Endodermal cell (in vitro differentiated cells): ENCODE measurements at regions not wholly inside any gene's neighbourhood (a gene's known extent, or its start where the extent isn't known, plus 50 kb on each side); places are given as distances from the start of the nearest gene placed in this dataset.
A peak's percentile ranks its signal among the peaks of the same experiment; 100 is the strongest.

Experiments used
- DNase-seq: peaks from one replicate; pipeline ENCODE4 v3.0.0-alpha.2; 2017
- H3K27ac ChIP-seq: 2 replicates; pipeline ENCODE4 v1.5.1; 2013; ENCODE audit warnings: mild to moderate bottlenecking, low read depth, low read length, moderate library complexity
- H3K27me3 ChIP-seq: 2 replicates; pipeline ENCODE4 v1.6.1; 2013; ENCODE audit warnings: mild to moderate bottlenecking, low read length, moderate library complexity; ENCODE audit not compliant: insufficient read depth, control insufficient read depth, poor library complexity, severe bottlenecking
- H3K36me3 ChIP-seq: 2 replicates; pipeline ENCODE4 v1.7.0; 2013; ENCODE audit warnings: mild to moderate bottlenecking, low read length, moderate library complexity; ENCODE audit not compliant: control insufficient read depth, insufficient read depth
- H3K4me1 ChIP-seq: one replicate; pipeline ENCODE4 v1.7.0; 2013; ENCODE audit warnings: low read length; ENCODE audit not compliant: control insufficient read depth, insufficient read depth
- H3K4me3 ChIP-seq: 2 replicates; pipeline ENCODE4 v1.5.1; 2013; ENCODE audit warnings: mild to moderate bottlenecking, low read length, moderate library complexity
- H3K9ac ChIP-seq: 2 replicates; pipeline ENCODE4 v1.6.1; 2013; ENCODE audit warnings: mild to moderate bottlenecking, low read length, moderate library complexity; ENCODE audit not compliant: poor library complexity, severe bottlenecking; ENCODE audit errors: extremely low read depth
- H3K9me3 ChIP-seq: 2 replicates; pipeline ENCODE4 v1.6.1; 2013; ENCODE audit warnings: mild to moderate bottlenecking, low read length, moderate library complexity; ENCODE audit not compliant: control insufficient read depth
- H3K27ac Mint-ChIP-seq: 2 replicates; pipeline ENCODE4 v1.8.0; 2020; ENCODE audit warnings: mixed read lengths
- H3K27me3 Mint-ChIP-seq: 2 replicates; pipeline ENCODE4 v1.8.0; 2021; ENCODE audit warnings: mild to moderate bottlenecking, mixed read lengths; ENCODE audit not compliant: insufficient read depth
- H3K36me3 Mint-ChIP-seq: 2 replicates; pipeline ENCODE4 v1.8.0; 2020; ENCODE audit warnings: low read depth, mixed read lengths
- H3K4me1 Mint-ChIP-seq: 2 replicates; pipeline ENCODE4 v1.8.0; 2020; ENCODE audit warnings: mixed read lengths
- H3K4me3 Mint-ChIP-seq: 2 replicates; pipeline ENCODE4 v1.8.0; 2020; ENCODE audit warnings: mild to moderate bottlenecking, moderate library complexity, mixed read lengths
- H3K9me3 Mint-ChIP-seq: 2 replicates; pipeline ENCODE4 v1.8.0; 2020; ENCODE audit warnings: mild to moderate bottlenecking, mixed read lengths
- WGBS, 2 experiments: methylation state at CpG; one replicate each; pipeline versions ENCODE4 v1.1.5 to v1.1.7; 2013; ENCODE audit warnings: missing lambda C conversion rate in 2 of 2, mixed read lengths in 1 of 2; ENCODE audit not compliant: insufficient coverage in 1 of 2, insufficient read length in 1 of 2; 5-methylcytosine and 5-hydroxymethylcytosine counted together
- TF ChIP-seq, protein P1 (sequence below): fragments of 200-600 bp; sonication (generic); conservative IDR thresholded peaks from 2 replicates; pipeline ENCODE4 v1.5.0; 2021; ENCODE audit warnings: antibody characterized with exemption, mild to moderate bottlenecking

DNA sequence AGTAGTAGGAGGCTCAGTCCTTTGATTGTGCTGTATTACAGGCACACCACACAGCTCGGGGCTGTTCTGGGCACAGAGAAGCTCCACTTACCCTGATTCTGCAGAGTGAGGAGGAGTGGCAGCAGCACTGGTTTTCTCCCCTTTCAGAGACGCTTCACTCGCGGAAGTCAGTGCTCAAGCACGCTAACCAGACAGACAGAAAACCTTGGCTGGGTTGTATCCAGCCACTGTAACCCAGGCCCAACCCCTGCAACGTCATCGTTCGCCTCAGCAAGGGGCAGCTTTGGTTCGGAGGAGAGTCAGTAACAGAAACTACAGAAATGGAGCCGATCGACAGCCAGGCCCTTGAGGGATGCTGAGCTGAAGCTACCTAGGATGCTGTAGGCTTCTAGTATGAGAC is 171.0 kb downstream of the SLC16A9 start:
- Mint-ChIP-seq H3K27ac (no peak overlapping the region), H3K36me3 (no peaks in the 10 kb centered on the region), H3K27me3 (no peaks in the 10 kb centered on the region), H3K4me3 (no peak overlapping the region), H3K4me1 (no peaks in the 10 kb centered on the region), H3K9me3 (peaks cover 2% of the 10 kb centered on the region)
- TF ChIP-seq, protein P1, sequence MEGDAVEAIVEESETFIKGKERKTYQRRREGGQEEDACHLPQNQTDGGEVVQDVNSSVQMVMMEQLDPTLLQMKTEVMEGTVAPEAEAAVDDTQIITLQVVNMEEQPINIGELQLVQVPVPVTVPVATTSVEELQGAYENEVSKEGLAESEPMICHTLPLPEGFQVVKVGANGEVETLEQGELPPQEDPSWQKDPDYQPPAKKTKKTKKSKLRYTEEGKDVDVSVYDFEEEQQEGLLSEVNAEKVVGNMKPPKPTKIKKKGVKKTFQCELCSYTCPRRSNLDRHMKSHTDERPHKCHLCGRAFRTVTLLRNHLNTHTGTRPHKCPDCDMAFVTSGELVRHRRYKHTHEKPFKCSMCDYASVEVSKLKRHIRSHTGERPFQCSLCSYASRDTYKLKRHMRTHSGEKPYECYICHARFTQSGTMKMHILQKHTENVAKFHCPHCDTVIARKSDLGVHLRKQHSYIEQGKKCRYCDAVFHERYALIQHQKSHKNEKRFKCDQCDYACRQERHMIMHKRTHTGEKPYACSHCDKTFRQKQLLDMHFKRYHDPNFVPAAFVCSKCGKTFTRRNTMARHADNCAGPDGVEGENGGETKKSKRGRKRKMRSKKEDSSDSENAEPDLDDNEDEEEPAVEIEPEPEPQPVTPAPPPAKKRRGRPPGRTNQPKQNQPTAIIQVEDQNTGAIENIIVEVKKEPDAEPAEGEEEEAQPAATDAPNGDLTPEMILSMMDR = no peak
- Histone ChIP-seq H3K4me3 (no peak overlapping the region), H3K9me3 (no peaks in the 10 kb centered on the region), H3K36me3 (no peaks in the 10 kb centered on the region), H3K27me3 (no peaks in the 10 kb centered on the region), H3K27ac (no peak overlapping the region), H3K9ac (no peak overlapping the region), H3K4me1 (no peaks in the 10 kb centered on the region)
- WGBS, 2 experiments = 81 to 91% methylated on average over 2 to 11 of the region's 11 CpGs
- no peak for DNase-seq

DNA sequence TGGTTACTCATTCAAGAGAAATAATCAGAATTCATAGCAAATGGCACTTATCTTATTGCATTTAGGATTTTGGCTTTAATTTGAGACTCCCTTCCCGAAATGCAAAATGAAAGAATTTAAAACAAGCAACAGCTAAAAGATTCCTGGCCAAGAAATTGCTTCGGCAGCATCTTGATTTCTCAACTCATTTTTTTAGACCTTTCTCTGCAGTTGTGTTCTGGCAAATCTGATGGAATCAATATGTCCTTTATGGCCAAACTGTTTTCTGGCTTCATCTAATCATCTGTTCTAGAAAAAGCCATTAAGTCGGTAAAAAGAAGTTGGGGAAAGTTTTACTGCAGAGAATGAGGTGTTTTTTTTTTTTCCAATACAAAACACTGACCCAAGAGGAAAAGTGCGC is 172.1 kb downstream of the SLC16A9 start:
- H3K27ac Mint-ChIP-seq = no peak overlapping the region
- DNase-seq = no peak
- H3K27me3 Mint-ChIP-seq = no peaks in the 10 kb centered on the region
- no peak overlapping the region for H3K4me3 ChIP-seq
- no peak overlapping the region for H3K4me3 Mint-ChIP-seq
- TF ChIP-seq, protein P1 = no peak
- no peaks in the 10 kb centered on the region for H3K27me3 ChIP-seq
- H3K9ac ChIP-seq = no peak overlapping the region
- no peaks in the 10 kb centered on the region for H3K36me3 Mint-ChIP-seq
- no peaks in the 10 kb centered on the region for H3K9me3 ChIP-seq
- H3K4me1 Mint-ChIP-seq = no peaks in the 10 kb centered on the region
- WGBS, 2 experiments = 89 to 100% methylated on average over 3 to 4 of the region's 4 CpGs
- H3K27ac ChIP-seq = no peak overlapping the region
- H3K9me3 Mint-ChIP-seq = peaks cover 2% of the 10 kb centered on the region
- no peaks in the 10 kb centered on the region for H3K36me3 ChIP-seq
- H3K4me1 ChIP-seq = no peaks in the 10 kb centered on the region

DNA sequence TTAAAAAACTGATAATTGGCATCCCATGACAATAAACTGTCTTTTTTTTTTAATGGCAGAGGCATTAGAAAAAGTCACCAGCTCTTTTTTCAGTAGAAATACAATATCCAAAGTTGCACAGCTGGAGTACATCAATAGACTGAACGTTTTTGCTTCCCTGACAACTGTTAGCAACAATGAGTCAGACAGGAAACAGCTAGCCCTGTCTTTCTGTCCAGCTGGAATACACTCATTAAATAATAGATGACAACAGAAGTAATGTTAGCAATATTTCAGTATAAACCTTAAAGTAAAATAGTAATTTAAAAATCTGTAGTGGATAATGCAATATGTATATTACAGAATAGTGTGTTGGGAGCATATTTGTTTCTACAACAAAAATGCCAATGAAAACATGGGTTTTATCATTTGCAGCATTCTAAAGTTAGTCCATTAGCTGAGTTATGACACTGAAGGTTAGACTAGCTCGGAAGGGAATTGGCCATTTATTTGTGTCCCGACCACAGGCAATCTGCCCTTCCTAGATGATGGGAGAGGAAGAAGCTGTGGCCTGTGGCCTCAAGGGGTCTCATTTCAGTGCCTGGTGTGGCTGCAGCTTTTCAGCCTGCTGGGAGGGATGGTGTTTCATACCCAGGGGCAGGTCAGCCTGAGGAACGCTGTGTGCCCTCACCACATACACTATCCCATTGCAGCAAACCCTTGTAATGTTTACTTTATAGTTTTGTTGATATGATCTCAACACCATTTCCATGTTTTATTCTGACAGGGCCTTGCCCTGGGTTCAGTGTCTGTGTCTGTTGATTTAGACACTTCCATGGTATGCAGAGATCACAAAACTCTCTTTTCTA is 173.3 kb downstream of the SLC16A9 start:
- TF ChIP-seq, protein P1 = peak; percentile 21
- H3K27ac ChIP-seq = no peak overlapping the region
- no peaks in the 10 kb centered on the region for H3K4me1 Mint-ChIP-seq
- H3K4me3 Mint-ChIP-seq = no peak overlapping the region
- no peaks in the 10 kb centered on the region for H3K4me1 ChIP-seq
- no peaks in the 10 kb centered on the region for H3K36me3 Mint-ChIP-seq
- H3K9me3 Mint-ChIP-seq = peaks cover 2% of the 10 kb centered on the region
- DNase-seq = no peak
- WGBS, 2 experiments = 62 to 81% methylated on average over 2 to 3 of the region's 4 CpGs
- H3K9me3 ChIP-seq = no peaks in the 10 kb centered on the region
- H3K9ac ChIP-seq = no peak overlapping the region
- H3K36me3 ChIP-seq = no peaks in the 10 kb centered on the region
- H3K27ac Mint-ChIP-seq = no peak overlapping the region
- H3K4me3 ChIP-seq = no peak overlapping the region
- no peaks in the 10 kb centered on the region for H3K27me3 Mint-ChIP-seq
- H3K27me3 ChIP-seq = no peaks in the 10 kb centered on the region
